GM23248 (cell line): ENCODE measurements at regions not wholly inside any gene's neighbourhood (a gene's known extent, or its start where the extent isn't known, plus 50 kb on each side); places are given as distances from the start of the nearest gene placed in this dataset.

Experiments
- EZH2 ChIP-seq: fragments of 200-600 bp; sonication (generic); IDR thresholded peaks from 2 replicates; pipeline ENCODE4 v1.6.1; 2018; ENCODE audit warnings: antibody characterized with exemption, mild to moderate bottlenecking; ENCODE audit not compliant: insufficient read depth, poor library complexity, severe bottlenecking
- EZH2phosphoT487 ChIP-seq: fragments of 200-600 bp; sonication (generic); IDR thresholded peaks from 2 replicates; pipeline ENCODE4 v1.6.1; 2018; ENCODE audit warnings: antibody characterized with exemption, moderate library complexity, mild to moderate bottlenecking, low read depth; ENCODE audit not compliant: insufficient read depth

GRCh38 chr11:134907636-134908035 lies 495.6 kb upstream of the B3GAT1 start:
- TF ChIP-seq EZH2 (no peak), EZH2phosphoT487 (no peak)
